GM21717 (cell line): ENCODE measurements at regions not wholly inside any gene's neighbourhood (a gene's known extent, or its start where the extent isn't known, plus 50 kb on each side); places are given as distances from the start of the nearest gene placed in this dataset.

Experiments used
- ATAC-seq: cut with Tn5 transposase; IDR thresholded peaks from one replicate; pipeline ENCODE4 v1.9.1; 2021; ENCODE audit warnings: mild to moderate bottlenecking, moderate library complexity; ENCODE audit not compliant: unreplicated experiment

- no peak for ATAC-seq
Measured at GRCh38 chr1:56057466-56058405, 521.6 kb downstream of the PLPP3 start.

DNA sequence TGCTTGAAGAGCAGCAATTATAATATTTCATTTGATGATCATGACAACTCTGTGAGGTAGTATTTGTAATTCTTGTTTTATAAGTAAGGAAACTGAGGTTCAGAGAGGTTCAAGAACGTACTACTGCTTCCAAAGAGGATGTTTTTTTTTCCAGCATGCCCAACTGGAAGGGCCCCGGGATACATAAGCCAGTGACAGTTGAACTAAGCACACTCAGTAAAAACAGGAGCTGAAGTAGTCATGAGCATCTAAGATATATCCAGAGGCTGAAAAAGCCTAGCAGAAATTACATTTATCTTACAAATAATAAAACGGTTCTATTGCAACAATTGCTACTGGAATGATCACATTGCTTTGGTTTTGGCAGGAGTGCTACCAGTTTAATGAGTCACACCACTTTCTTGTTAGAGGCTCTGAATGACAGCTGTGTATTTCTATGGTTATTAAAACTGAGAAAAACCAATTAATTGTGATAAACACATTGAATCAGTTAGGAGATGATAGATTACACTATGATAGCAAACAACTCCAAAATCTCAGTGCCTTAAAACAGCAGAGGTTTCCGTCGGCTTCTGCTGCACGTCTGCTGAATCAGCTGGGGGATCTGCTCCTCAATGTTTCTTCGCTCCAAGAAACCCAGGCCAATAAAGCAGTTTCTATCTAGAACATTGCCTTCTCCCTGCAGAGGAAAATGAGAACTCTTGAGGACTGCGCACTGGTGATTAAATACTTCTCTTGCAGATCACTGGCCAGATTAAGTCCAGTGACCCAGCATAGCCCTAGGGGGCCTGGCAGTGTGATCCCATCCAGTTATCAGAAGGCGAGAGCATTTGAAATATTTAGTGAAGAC, 522.7 kb downstream of the PLPP3 start:
- ATAC-seq, result no peak

GRCh38 chr1:56054959-56055358, 524.4 kb downstream of the PLPP3 start:
- ATAC-seq, result no peak

DNA sequence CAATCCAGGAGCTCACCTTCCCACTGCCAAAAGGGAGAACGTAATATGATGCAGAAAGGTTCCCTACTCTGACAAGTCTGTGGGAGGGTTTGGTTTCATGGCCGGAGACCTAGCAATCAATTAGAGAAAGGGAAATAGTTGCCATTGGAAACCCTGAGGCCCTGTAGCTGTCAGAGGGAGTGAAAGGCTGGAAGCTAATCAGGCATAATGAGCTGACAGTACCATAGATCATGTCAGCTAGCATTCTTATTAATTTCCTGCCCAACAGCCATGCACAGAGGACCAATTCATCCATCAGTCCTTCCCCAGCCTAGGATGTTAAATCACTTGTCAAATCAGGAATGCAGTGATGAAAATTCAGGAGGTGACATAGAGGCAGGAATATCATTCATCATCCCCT, 527.3 kb downstream of the PLPP3 start:
- no peak for ATAC-seq

DNA sequence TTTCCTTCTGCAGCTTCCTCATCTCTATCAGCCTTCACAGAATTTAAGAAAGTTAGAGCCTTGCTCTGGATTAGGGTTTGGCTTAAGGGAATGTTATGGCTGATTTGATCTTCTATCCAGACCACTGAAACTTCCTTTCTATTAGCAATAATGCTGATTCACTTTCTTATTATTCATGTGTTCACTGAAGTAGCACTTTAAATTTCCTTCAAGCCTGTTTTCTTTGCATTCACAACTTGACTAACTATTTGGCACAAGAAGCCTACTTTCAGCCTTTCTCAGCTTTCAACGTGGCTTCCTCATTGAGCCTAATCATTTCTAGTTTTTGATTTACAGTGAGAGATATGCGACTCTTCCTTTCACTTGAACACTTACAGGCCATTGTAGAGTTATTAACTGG, 528.5 kb downstream of the PLPP3 start:
- no peak for ATAC-seq

DNA sequence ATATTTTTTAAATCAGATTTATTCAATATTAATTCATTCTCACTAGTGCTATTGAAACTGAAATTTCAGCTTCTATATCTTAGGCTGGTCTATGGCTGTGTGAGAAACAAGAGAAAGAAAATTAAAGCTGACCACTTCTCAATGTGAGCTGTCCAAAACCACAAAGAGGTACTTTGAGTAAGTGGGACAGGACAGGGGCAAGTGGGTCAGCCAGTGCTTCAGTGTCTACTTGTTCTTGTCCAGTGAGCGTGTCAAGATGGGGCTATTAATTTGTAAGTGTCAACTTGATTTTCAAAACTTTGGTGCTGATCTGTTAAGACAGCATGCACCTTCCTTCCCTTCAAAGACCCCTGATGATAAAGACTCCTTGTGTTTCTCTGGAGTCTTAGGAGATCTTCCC, 533.9 kb downstream of the PLPP3 start:
- ATAC-seq, result no peak

- no peak for ATAC-seq
Measured at GRCh38 chr1:56045062-56045461, 534.3 kb downstream of the PLPP3 start.

DNA sequence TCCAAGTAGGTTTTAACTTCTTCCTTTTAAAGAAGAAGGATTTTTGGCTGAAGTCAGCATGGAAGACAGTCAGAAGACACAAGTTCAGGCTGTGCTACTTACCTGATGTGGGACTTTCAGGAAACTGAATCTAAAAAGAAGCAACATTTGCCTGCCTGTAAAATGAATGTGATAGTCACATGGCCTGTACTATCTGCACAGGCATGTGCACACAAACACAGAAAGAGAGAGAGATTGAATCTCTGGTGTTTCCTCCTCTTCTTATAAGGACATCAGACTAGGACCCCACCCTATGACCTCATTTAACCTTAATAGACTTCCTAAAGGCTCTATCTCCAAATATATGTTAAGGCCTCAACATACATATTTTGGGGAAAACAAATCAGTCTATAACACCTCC, 542.9 kb downstream of the PLPP3 start:
- no peak for ATAC-seq

GRCh38 chr1:56034847-56035481, 544.4 kb downstream of the PLPP3 start:
- ATAC-seq, result no peak

GRCh38 chr1:56034222-56034621, 545.1 kb downstream of the PLPP3 start:
- ATAC-seq, result no peak

- no peak for ATAC-seq
Measured at GRCh38 chr1:56033321-56034037, 545.9 kb downstream of the PLPP3 start.

DNA sequence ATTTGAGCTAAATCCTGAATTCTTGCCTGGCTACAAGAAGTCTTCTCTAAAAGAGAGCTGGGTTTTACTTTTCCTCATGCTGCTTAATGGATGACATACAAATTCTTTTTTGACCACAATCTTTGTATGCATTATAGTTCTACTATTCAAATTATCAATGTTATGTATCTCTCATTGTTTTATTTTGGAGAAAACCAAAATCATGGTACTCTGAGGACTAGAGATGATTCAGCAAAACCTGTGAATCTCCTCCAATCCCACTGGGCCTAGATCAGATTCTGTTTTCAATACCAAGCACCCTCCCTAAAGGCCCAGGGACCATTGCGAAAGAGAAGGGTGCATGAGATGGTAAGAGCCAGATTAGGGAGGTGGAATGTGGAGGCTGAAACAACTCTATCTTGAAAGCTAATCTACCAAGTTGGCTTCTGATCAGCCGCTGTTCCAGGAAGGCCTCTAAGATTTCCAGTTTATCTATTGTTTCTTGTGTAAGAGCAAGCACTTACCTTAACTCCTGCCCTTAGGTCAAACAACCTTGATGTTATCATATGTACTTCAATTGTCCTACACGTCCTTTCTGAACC, 547.2 kb downstream of the PLPP3 start:
- ATAC-seq, result no peak

DNA sequence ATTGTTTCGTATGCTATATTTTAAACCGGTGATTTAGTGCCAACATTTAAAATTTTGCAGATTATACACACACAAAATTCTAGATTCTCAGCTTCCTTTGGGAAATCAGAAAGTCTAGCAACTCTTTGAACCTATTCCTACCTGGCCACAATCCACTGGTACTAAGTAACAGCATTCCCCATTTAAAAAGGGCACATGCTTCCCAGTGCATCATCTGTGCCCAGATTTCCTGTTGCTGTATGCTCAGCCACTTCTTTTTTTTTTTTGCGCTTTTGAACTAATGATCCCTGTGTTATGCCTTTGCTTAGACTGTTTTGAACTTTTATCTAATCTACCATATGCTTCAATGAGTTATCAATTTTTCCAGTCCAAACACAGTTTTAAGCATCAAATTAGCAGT, 548.4 kb downstream of the PLPP3 start:
- ATAC-seq, result no peak

DNA sequence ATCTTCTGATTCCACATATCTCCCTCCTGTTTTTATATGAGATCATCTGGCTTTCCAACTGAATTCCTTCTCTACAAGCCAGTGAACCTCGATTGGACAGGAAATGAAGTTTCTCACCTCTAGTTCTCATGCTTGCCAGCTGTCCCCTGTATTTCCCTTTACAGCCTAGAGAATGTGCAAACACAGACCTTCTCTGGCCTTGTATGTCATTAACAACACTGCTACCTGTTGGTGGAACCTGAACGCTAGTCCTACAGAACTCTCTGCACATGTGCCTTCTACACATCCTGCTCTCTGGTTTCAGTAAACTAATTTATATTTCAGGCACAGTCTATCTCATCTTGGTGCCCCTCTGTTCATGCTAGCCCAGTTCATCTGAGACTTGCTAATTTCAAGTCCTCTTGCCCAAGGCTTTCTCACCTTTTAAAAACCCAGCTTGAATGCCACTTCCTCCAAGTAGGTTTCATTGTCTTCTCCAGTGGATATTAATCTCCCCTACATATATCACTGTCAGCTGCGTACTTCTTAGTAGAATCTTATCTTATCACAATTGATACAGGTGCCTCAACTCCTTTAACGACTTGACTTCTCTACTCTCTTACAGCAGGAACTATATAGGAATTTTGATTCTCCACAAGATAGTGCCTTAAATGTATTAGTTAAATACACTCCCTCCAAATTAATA, 549.9 kb downstream of the PLPP3 start:
- no peak for ATAC-seq

GRCh38 chr1:56028911-56029310, 550.5 kb downstream of the PLPP3 start:
- no peak for ATAC-seq

DNA sequence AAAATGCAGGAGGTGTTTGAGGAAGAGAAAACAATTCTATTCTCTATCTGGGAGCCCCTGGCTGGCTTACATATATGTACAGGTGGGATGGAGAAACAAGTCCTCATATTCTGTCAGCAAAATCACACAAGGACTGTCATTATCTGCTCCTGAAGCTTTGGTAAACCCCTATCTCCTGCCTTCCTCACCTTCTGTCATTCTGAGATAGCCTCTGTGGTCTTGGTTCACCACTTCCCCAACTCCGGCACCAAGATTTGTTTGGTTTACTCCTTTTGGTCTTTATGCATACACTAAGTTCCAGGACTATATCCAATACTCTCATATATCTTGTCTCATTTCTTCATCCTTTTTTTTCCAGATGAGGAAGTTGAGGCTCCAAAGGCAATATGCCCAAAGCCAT, 551.1 kb downstream of the PLPP3 start:
- ATAC-seq, result no peak

DNA sequence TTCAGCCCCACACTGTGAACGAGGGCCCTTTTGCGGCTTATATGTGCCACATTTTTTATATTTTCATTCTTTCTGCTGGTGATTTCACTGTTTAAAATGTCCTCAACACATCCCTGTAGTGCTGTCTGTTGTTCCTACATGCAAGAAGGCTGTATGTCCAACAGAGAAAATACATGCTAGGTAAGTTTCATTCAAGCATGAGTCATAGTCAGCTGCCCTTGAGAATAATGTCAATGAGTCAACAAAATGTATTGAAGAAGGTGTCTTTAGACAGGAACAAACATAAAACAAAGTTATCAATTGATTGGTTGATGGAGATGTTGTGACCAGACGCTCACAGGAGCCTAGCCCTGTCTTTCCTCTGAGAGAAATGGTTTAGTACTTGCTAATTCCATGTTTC, 553.4 kb downstream of the PLPP3 start:
- ATAC-seq, result no peak

DNA sequence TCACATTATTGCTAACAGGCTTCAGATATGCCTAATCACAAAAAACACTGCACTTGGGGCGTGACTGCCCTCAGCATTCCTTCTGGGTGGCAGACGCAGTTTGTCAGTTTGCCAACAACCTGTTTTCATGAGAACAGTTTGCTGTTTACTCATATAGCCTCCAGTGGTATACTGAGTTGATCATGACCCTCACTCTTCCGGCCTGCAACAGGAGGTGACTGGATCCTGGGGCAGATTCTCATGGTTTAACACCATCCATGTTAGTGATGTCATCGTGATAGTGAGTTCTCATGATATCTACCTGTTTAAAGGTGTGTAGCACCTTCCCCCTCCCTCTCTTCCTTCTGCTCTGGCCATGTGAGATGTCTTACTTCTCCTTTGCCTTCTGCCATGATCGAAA, 555.2 kb downstream of the PLPP3 start:
- ATAC-seq, result no peak

- no peak for ATAC-seq
Measured at GRCh38 chr1:56019922-56020321, 559.4 kb downstream of the PLPP3 start.

DNA sequence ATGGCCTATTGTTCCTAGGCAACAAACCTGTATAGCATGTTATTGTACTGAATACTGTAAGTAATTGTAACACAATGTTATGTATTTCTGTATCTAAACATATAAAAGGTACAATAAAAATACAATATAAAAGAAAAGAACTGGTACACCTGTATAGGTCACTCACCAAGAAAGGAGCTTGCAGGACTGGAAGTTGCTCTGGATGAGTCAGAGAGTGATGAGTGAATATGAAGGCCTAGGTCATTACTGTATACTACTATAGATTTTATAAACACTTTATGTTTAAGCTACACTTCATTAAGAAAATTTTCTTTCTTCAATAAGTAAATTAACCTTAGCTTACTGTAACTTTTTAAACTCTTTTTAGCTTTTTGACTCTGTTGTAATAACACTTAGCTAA, 559.9 kb downstream of the PLPP3 start:
- no peak for ATAC-seq
